ENCODE measurements at regions not wholly inside any gene's neighbourhood (a gene's known extent, or its start where the extent isn't known, plus 50 kb on each side); places are given as distances from the start of the nearest gene placed in this dataset.

GRCh38 chr18:38805256-38805655 lies 1239.7 kb upstream of the CELF4 start:
- TF ChIP-seq E2F4 (IDR thresholded peaks at IDR 0.05; ENCODE audit: low read depth, low read length) (no peak), EZH2 (IDR thresholded peaks at IDR 0.05; ENCODE audit: borderline replicate concordance, control insufficient read depth, low read depth, low read length) (no peak), NFYB (IDR thresholded peaks at IDR 0.05; ENCODE audit: insufficient read depth, low read depth, low read length) (no peak), IRF3 (IDR thresholded peaks at IDR 0.05) (no peak), BRCA1 (IDR thresholded peaks at IDR 0.05; ENCODE audit: low read depth, low read length) (no peak)
- TF ChIP-seq, protein P1, sequence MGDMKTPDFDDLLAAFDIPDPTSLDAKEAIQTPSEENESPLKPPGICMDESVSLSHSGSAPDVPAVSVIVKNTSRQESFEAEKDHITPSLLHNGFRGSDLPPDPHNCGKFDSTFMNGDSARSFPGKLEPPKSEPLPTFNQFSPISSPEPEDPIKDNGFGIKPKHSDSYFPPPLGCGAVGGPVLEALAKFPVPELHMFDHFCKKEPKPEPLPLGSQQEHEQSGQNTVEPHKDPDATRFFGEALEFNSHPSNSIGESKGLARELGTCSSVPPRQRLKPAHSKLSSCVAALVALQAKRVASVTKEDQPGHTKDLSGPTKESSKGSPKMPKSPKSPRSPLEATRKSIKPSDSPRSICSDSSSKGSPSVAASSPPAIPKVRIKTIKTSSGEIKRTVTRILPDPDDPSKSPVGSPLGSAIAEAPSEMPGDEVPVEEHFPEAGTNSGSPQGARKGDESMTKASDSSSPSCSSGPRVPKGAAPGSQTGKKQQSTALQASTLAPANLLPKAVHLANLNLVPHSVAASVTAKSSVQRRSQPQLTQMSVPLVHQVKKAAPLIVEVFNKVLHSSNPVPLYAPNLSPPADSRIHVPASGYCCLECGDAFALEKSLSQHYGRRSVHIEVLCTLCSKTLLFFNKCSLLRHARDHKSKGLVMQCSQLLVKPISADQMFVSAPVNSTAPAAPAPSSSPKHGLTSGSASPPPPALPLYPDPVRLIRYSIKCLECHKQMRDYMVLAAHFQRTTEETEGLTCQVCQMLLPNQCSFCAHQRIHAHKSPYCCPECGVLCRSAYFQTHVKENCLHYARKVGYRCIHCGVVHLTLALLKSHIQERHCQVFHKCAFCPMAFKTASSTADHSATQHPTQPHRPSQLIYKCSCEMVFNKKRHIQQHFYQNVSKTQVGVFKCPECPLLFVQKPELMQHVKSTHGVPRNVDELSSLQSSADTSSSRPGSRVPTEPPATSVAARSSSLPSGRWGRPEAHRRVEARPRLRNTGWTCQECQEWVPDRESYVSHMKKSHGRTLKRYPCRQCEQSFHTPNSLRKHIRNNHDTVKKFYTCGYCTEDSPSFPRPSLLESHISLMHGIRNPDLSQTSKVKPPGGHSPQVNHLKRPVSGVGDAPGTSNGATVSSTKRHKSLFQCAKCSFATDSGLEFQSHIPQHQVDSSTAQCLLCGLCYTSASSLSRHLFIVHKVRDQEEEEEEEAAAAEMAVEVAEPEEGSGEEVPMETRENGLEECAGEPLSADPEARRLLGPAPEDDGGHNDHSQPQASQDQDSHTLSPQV (IDR thresholded peaks at IDR 0.05): no peak
- TF ChIP-seq, protein P2, sequence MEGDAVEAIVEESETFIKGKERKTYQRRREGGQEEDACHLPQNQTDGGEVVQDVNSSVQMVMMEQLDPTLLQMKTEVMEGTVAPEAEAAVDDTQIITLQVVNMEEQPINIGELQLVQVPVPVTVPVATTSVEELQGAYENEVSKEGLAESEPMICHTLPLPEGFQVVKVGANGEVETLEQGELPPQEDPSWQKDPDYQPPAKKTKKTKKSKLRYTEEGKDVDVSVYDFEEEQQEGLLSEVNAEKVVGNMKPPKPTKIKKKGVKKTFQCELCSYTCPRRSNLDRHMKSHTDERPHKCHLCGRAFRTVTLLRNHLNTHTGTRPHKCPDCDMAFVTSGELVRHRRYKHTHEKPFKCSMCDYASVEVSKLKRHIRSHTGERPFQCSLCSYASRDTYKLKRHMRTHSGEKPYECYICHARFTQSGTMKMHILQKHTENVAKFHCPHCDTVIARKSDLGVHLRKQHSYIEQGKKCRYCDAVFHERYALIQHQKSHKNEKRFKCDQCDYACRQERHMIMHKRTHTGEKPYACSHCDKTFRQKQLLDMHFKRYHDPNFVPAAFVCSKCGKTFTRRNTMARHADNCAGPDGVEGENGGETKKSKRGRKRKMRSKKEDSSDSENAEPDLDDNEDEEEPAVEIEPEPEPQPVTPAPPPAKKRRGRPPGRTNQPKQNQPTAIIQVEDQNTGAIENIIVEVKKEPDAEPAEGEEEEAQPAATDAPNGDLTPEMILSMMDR (IDR thresholded peaks at IDR 0.05 in 2 of 3, conservative IDR thresholded peaks at IDR 0.05 in 1 of 3; ENCODE audit: control insufficient read depth in 2 of 3, extremely low read depth in 1 of 3, insufficient read depth in 1 of 3, low read depth in 3 of 3, low read length in 3 of 3): no peak
- TF ChIP-seq, protein P3, sequence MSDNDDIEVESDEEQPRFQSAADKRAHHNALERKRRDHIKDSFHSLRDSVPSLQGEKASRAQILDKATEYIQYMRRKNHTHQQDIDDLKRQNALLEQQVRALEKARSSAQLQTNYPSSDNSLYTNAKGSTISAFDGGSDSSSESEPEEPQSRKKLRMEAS (IDR thresholded peaks at IDR 0.05; ENCODE audit: low read depth, low read length): no peak

Data from GM12878 (cell line).